ENCODE measurements at regions not wholly inside any gene's neighbourhood (a gene's known extent, or its start where the extent isn't known, plus 50 kb on each side); places are given as distances from the start of the nearest gene placed in this dataset.
A peak's percentile ranks its signal among the peaks of the same experiment; 100 is the strongest.

DNA sequence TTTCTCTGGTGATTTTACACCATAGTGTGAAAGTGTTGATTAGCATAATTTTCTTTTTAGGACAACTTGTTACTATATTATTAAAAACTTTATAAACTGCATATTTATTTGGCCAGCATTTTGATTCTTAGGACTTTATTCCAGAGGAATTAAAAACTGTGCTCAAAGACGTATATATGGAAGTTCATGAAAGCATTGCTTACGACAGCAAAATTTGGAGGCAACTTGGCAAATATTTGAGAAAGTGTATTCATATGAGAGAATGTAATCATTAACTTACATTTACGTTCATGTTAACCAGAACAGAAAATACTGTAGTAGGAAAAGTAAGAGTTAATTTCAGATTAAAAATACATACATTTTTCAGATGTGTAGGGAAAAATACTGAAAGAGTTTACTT, 203.1 kb downstream of the JCAD start:
- Histone ChIP-seq H3K4me1 (ENCODE audit: insufficient read depth, low read length) (peaks cover 6% of the 10 kb centered on the region; the same call in 1 of the 2 replicates), H3K79me2 (ENCODE audit: insufficient read depth, low read length) (no peaks in the 10 kb centered on the region), H3K9me3 (ENCODE audit: low read length) (no peaks in the 10 kb centered on the region), H3K27ac (ENCODE audit: extremely low read length, insufficient read depth, low read length) (no peak overlapping the region), H3K36me3 (replicated peaks in 1 of 2; ENCODE audit: control insufficient read depth in 1 of 2, insufficient read depth in 2 of 2, low read length in 2 of 2) (no peaks in the 10 kb centered on the region), H3K4me2 (ENCODE audit: low read depth, low read length) (no peak overlapping the region), H2AFZ (ENCODE audit: low read length) (no peak overlapping the region), H3K27me3 (ENCODE audit: control insufficient read depth in 1 of 2, insufficient read depth in 2 of 2, low read length in 2 of 2) (no peaks in the 10 kb centered on the region), H3K9ac (ENCODE audit: insufficient read depth, low read depth, low read length) (no peak overlapping the region), H4K20me1 (ENCODE audit: insufficient read depth, low read length) (no peaks in the 10 kb centered on the region), H3K4me3 (replicated peaks in 1 of 3; ENCODE audit: insufficient read depth in 1 of 3, low read depth in 2 of 3, low read length in 3 of 3) (no peak overlapping the region)
- no peak for ATAC-seq
- no peak for FAIRE-seq
- no TSS peak for BruUV-seq (replicated peaks)
- ChIA-PET POLR2A (no interaction called here), CTCF (ENCODE audit: low intra/inter-chr PET ratio, low total read pairs) (no interaction called here)
- DNase-seq (ENCODE audit: low spot score) = no peak
- in situ Hi-C loops (cut with HindIII; ENCODE audit: extremely low pct_ligation_motif_present, low pct_unique_long_range_greater_than_20kb) = no loop called here
- TF ChIP-seq, protein P1, sequence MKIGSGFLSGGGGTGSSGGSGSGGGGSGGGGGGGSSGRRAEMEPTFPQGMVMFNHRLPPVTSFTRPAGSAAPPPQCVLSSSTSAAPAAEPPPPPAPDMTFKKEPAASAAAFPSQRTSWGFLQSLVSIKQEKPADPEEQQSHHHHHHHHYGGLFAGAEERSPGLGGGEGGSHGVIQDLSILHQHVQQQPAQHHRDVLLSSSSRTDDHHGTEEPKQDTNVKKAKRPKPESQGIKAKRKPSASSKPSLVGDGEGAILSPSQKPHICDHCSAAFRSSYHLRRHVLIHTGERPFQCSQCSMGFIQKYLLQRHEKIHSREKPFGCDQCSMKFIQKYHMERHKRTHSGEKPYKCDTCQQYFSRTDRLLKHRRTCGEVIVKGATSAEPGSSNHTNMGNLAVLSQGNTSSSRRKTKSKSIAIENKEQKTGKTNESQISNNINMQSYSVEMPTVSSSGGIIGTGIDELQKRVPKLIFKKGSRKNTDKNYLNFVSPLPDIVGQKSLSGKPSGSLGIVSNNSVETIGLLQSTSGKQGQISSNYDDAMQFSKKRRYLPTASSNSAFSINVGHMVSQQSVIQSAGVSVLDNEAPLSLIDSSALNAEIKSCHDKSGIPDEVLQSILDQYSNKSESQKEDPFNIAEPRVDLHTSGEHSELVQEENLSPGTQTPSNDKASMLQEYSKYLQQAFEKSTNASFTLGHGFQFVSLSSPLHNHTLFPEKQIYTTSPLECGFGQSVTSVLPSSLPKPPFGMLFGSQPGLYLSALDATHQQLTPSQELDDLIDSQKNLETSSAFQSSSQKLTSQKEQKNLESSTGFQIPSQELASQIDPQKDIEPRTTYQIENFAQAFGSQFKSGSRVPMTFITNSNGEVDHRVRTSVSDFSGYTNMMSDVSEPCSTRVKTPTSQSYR (CRISPR knock-in tag; IDR thresholded peaks at IDR 0.05; ENCODE audit: borderline replicate concordance) = no peak
- TF ChIP-seq MAFK (conservative IDR thresholded peaks at IDR 0.05 in 1 of 2, IDR thresholded peaks at IDR 0.05 in 1 of 2; ENCODE audit: low read length in 2 of 2) (peak; percentile 65 to 82), MAFF (IDR thresholded peaks at IDR 0.05; ENCODE audit: low read depth, low read length) (peak; percentile 62; the same call in 1 of the 2 replicates)
- intact Hi-C loops (cut with micrococcal nuclease; ENCODE audit: unreplicated experiment) = no loop called here
- 13% methylated on average over 3 of the region's 3 CpGs for WGBS (ENCODE audit: low lambda C conversion rate)

DNA sequence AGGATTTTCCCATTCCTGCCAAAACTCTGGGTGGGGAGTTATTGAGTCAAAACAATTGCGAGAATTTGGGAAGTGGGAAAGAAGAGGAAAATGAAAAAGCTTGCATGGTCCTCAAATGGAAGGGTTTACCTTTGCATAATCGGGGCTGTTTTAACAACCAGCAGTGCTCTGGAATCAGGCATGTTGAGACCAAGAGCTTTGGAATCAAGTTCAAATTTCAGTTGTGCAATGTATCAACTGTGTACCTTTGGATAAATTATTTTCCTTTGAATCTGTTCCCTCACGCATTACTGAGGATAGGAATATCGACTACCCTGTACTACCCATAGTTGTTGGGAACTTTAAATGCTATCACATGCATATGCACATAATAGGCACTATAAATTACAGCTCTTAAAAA, 205.5 kb downstream of the JCAD start:
- H3K27ac ChIP-seq (ENCODE audit: extremely low read length, insufficient read depth, low read length) = no peak overlapping the region
- TF ChIP-seq MIXL1 (CRISPR knock-in tag; IDR thresholded peaks at IDR 0.05) (no peak), ZNF264 (CRISPR knock-in tag; IDR thresholded peaks at IDR 0.05) (no peak), ZNF136 (CRISPR knock-in tag; IDR thresholded peaks at IDR 0.05; ENCODE audit: low read depth) (no peak), PCBP1 (IDR thresholded peaks at IDR 0.05; ENCODE audit: borderline replicate concordance, low read depth, low read length) (no peak), ZNF333 (CRISPR knock-in tag; IDR thresholded peaks at IDR 0.05; ENCODE audit: borderline replicate concordance) (no peak)
- TF ChIP-seq, protein P2, sequence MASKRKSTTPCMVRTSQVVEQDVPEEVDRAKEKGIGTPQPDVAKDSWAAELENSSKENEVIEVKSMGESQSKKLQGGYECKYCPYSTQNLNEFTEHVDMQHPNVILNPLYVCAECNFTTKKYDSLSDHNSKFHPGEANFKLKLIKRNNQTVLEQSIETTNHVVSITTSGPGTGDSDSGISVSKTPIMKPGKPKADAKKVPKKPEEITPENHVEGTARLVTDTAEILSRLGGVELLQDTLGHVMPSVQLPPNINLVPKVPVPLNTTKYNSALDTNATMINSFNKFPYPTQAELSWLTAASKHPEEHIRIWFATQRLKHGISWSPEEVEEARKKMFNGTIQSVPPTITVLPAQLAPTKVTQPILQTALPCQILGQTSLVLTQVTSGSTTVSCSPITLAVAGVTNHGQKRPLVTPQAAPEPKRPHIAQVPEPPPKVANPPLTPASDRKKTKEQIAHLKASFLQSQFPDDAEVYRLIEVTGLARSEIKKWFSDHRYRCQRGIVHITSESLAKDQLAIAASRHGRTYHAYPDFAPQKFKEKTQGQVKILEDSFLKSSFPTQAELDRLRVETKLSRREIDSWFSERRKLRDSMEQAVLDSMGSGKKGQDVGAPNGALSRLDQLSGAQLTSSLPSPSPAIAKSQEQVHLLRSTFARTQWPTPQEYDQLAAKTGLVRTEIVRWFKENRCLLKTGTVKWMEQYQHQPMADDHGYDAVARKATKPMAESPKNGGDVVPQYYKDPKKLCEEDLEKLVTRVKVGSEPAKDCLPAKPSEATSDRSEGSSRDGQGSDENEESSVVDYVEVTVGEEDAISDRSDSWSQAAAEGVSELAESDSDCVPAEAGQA (IDR thresholded peaks at IDR 0.05; ENCODE audit: low read depth) = no peak
- TF ChIP-seq, protein P2 (CRISPR knock-in tag; IDR thresholded peaks at IDR 0.05; ENCODE audit: borderline replicate concordance) = no peak
- H3K4me1 ChIP-seq (ENCODE audit: insufficient read depth, low read length) = peaks cover 6% of the 10 kb centered on the region; the same call in 1 of the 2 replicates
- H2AFZ ChIP-seq (ENCODE audit: low read length) = no peak overlapping the region
- H3K27me3 ChIP-seq (ENCODE audit: control insufficient read depth in 1 of 2, insufficient read depth in 2 of 2, low read length in 2 of 2) = no peaks in the 10 kb centered on the region
- no peak for FAIRE-seq
- H3K79me2 ChIP-seq (ENCODE audit: insufficient read depth, low read length) = no peaks in the 10 kb centered on the region
- DNase-seq (ENCODE audit: low spot score) = no peak
- H3K36me3 ChIP-seq (replicated peaks in 1 of 2; ENCODE audit: control insufficient read depth in 1 of 2, insufficient read depth in 2 of 2, low read length in 2 of 2) = no peaks in the 10 kb centered on the region
- no peak overlapping the region for H3K4me3 ChIP-seq (replicated peaks in 1 of 3; ENCODE audit: insufficient read depth in 1 of 3, low read depth in 2 of 3, low read length in 3 of 3)
- ATAC-seq = no peak
- ChIA-PET CTCF (ENCODE audit: low intra/inter-chr PET ratio, low total read pairs) (no interaction called here), POLR2A (interaction anchor here (0.5 kb wide), 1 partner anchor 16 kb away, joined by 3 read pairs; no protein-coding TSS in a partner anchor)
- intact Hi-C loops (cut with micrococcal nuclease; ENCODE audit: unreplicated experiment) (no loop called here), in situ Hi-C loops (cut with HindIII; ENCODE audit: extremely low pct_ligation_motif_present, low pct_unique_long_range_greater_than_20kb) (no loop called here)
- no peak overlapping the region for H3K9ac ChIP-seq (ENCODE audit: insufficient read depth, low read depth, low read length)
- no TSS peak for BruUV-seq (replicated peaks)
- H4K20me1 ChIP-seq (ENCODE audit: insufficient read depth, low read length) = no peaks in the 10 kb centered on the region
- H3K9me3 ChIP-seq (ENCODE audit: low read length) = no peaks in the 10 kb centered on the region
- 22% methylated on average over 4 of the region's 4 CpGs for WGBS (ENCODE audit: low lambda C conversion rate)
- H3K4me2 ChIP-seq (ENCODE audit: low read depth, low read length) = no peak overlapping the region
